Activated naive CD8-positive, alpha-beta T cell treated with anti-CD3 and anti-CD28 coated beads, Interleukin-2, amount 10 ng/mL, durations not matched to agents 7 days and 5 days (primary cell): ENCODE measurements at regions not wholly inside any gene's neighbourhood (a gene's known extent, or its start where the extent isn't known, plus 50 kb on each side); places are given as distances from the start of the nearest gene placed in this dataset.

Experiments used
- ATAC-seq: fragments of 150-1000 bp; cut with Tn5 transposase; one replicate; pipeline ENCODE4 v1.10.0; 2021; ENCODE audit warnings: low read depth, moderate library complexity
- POLR2A ChIA-PET: fragments of 350-600 bp; sonication (Branson Sonifier 250); formaldehyde crosslinking; loops from one replicate; lab custom pipeline; 2021; ENCODE audit warnings: antibody characterized with exemption; lab: Charles Lee
- DNase-seq: peaks from one replicate; pipeline ENCODE4 v3.0.0; 2021
- H3K27ac Mint-ChIP-seq: one replicate; pipeline ENCODE4 v1.8.0; 2022; ENCODE audit warnings: mild to moderate bottlenecking, mixed read lengths
- H3K27me3 Mint-ChIP-seq: one replicate; pipeline ENCODE4 v1.8.0; 2022; ENCODE audit warnings: mild to moderate bottlenecking, moderate library complexity, mixed read lengths
- H3K36me3 Mint-ChIP-seq: one replicate; pipeline ENCODE4 v1.8.0; 2021; ENCODE audit warnings: mild to moderate bottlenecking, mixed read lengths
- H3K4me1 Mint-ChIP-seq: one replicate; pipeline ENCODE4 v1.8.0; 2021; ENCODE audit warnings: mixed read lengths
- H3K4me3 Mint-ChIP-seq: one replicate; pipeline ENCODE4 v1.8.0; 2022; ENCODE audit warnings: mild to moderate bottlenecking, moderate library complexity, mixed read lengths
- H3K9me3 Mint-ChIP-seq: one replicate; pipeline ENCODE4 v1.8.0; 2021; ENCODE audit warnings: mixed read lengths

- peaks cover 44% of the 10 kb centered on the region for H3K36me3 Mint-ChIP-seq
- ATAC-seq (no peak), DNase-seq (no peak)
- peaks cover 46% of the 10 kb centered on the region for H3K9me3 Mint-ChIP-seq
- H3K27ac Mint-ChIP-seq: no peak overlapping the region
- POLR2A ChIA-PET: no interaction called here
- no peaks in the 10 kb centered on the region for H3K27me3 Mint-ChIP-seq
- H3K4me3 Mint-ChIP-seq: no peak overlapping the region
- no peaks in the 10 kb centered on the region for H3K4me1 Mint-ChIP-seq
These were observed 1436.9 kb downstream of the UQCRFS1 start for GRCh38 chr19:27776020-27776419.

GRCh38 chr19:27775395-27775794 is 1437.6 kb downstream of the UQCRFS1 start:
- Mint-ChIP-seq H3K4me1 (no peaks in the 10 kb centered on the region), H3K27ac (no peak overlapping the region), H3K4me3 (no peak overlapping the region), H3K27me3 (no peaks in the 10 kb centered on the region), H3K36me3 (peaks cover 40% of the 10 kb centered on the region), H3K9me3 (peaks cover 44% of the 10 kb centered on the region)
- ATAC-seq (no peak), DNase-seq (no peak)
- POLR2A ChIA-PET: no interaction called here

- peak; percentile 33 for DNase-seq
- Mint-ChIP-seq H3K9me3 (peaks cover 44% of the 10 kb centered on the region), H3K4me3 (no peak overlapping the region), H3K36me3 (peaks cover 39% of the 10 kb centered on the region), H3K4me1 (no peaks in the 10 kb centered on the region), H3K27ac (no peak overlapping the region), H3K27me3 (no peaks in the 10 kb centered on the region)
- POLR2A ChIA-PET: no interaction called here
- ATAC-seq: no peak
These were observed 1438.1 kb downstream of the UQCRFS1 start for GRCh38 chr19:27774827-27775226.

GRCh38 chr19:27774337-27774736 is 1438.6 kb downstream of the UQCRFS1 start:
- H3K36me3 Mint-ChIP-seq: peaks cover 38% of the 10 kb centered on the region
- H3K4me3 Mint-ChIP-seq: no peak overlapping the region
- H3K27ac Mint-ChIP-seq: no peak overlapping the region
- no peaks in the 10 kb centered on the region for H3K27me3 Mint-ChIP-seq
- no peaks in the 10 kb centered on the region for H3K4me1 Mint-ChIP-seq
- peaks cover 43% of the 10 kb centered on the region for H3K9me3 Mint-ChIP-seq
- POLR2A ChIA-PET: no interaction called here
- DNase-seq: peak; percentile 27
- no peak for ATAC-seq

- POLR2A ChIA-PET: no interaction called here
- Mint-ChIP-seq H3K4me1 (no peaks in the 10 kb centered on the region), H3K36me3 (peaks cover 30% of the 10 kb centered on the region), H3K27me3 (no peaks in the 10 kb centered on the region), H3K4me3 (no peak overlapping the region), H3K27ac (no peak overlapping the region), H3K9me3 (peaks cover 42% of the 10 kb centered on the region)
- DNase-seq (no peak), ATAC-seq (no peak)
These were observed 1439.4 kb downstream of the UQCRFS1 start for GRCh38 chr19:27773318-27774094.

GRCh38 chr19:27772059-27772458 is 1440.9 kb downstream of the UQCRFS1 start:
- H3K9me3 Mint-ChIP-seq: peaks cover 45% of the 10 kb centered on the region
- no peaks in the 10 kb centered on the region for H3K27me3 Mint-ChIP-seq
- H3K27ac Mint-ChIP-seq: no peak overlapping the region
- H3K36me3 Mint-ChIP-seq: peaks cover 27% of the 10 kb centered on the region
- no peaks in the 10 kb centered on the region for H3K4me1 Mint-ChIP-seq
- ATAC-seq (no peak), DNase-seq (no peak)
- POLR2A ChIA-PET: no interaction called here
- H3K4me3 Mint-ChIP-seq: no peak overlapping the region

- H3K4me1 Mint-ChIP-seq: no peaks in the 10 kb centered on the region
- H3K4me3 Mint-ChIP-seq: no peak overlapping the region
- POLR2A ChIA-PET: no interaction called here
- no peak overlapping the region for H3K27ac Mint-ChIP-seq
- no peaks in the 10 kb centered on the region for H3K27me3 Mint-ChIP-seq
- H3K9me3 Mint-ChIP-seq: peaks cover 45% of the 10 kb centered on the region
- DNase-seq: no peak
- ATAC-seq: no peak
- peaks cover 16% of the 10 kb centered on the region for H3K36me3 Mint-ChIP-seq
These were observed 1442.9 kb downstream of the UQCRFS1 start for GRCh38 chr19:27770095-27770494.

GRCh38 chr19:27767234-27767633 is 1445.7 kb downstream of the UQCRFS1 start:
- DNase-seq (no peak), ATAC-seq (no peak)
- POLR2A ChIA-PET: no interaction called here
- Mint-ChIP-seq H3K4me1 (no peaks in the 10 kb centered on the region), H3K36me3 (no peaks in the 10 kb centered on the region), H3K27ac (no peak overlapping the region), H3K4me3 (no peak overlapping the region), H3K9me3 (peaks cover 41% of the 10 kb centered on the region), H3K27me3 (no peaks in the 10 kb centered on the region)

- H3K27me3 Mint-ChIP-seq: no peaks in the 10 kb centered on the region
These were observed 1446.8 kb downstream of the UQCRFS1 start for GRCh38 chr19:27765912-27766725.

GRCh38 chr19:27765397-27765796 is 1447.6 kb downstream of the UQCRFS1 start:
- no peak for ATAC-seq
- H3K27me3 Mint-ChIP-seq: no peaks in the 10 kb centered on the region
- H3K4me3 Mint-ChIP-seq: no peak overlapping the region
- H3K36me3 Mint-ChIP-seq: no peaks in the 10 kb centered on the region
- DNase-seq: no peak
- H3K4me1 Mint-ChIP-seq: no peaks in the 10 kb centered on the region
- POLR2A ChIA-PET: no interaction called here
- H3K9me3 Mint-ChIP-seq: peaks cover 48% of the 10 kb centered on the region
- no peak overlapping the region for H3K27ac Mint-ChIP-seq

More at GRCh38 chr19:27765912-27766725, 1446.8 kb downstream of the UQCRFS1 start:
- Mint-ChIP-seq H3K36me3 (no peaks in the 10 kb centered on the region), H3K27ac (no peak overlapping the region), H3K4me1 (no peaks in the 10 kb centered on the region), H3K4me3 (no peak overlapping the region), H3K9me3 (peaks cover 41% of the 10 kb centered on the region)
- ATAC-seq (no peak), DNase-seq (no peak)
- POLR2A ChIA-PET: no interaction called here

GRCh38 chr19:27764186-27764804 is 1448.7 kb downstream of the UQCRFS1 start:
- POLR2A ChIA-PET: no interaction called here
- Mint-ChIP-seq H3K4me1 (no peaks in the 10 kb centered on the region), H3K9me3 (peaks cover 48% of the 10 kb centered on the region), H3K27me3 (no peaks in the 10 kb centered on the region), H3K27ac (no peak overlapping the region), H3K4me3 (no peak overlapping the region), H3K36me3 (no peaks in the 10 kb centered on the region)
- DNase-seq (no peak), ATAC-seq (no peak)

GRCh38 chr19:27762933-27763332 is 1450.0 kb downstream of the UQCRFS1 start:
- no peak for ATAC-seq
- H3K27ac Mint-ChIP-seq: no peak overlapping the region
- POLR2A ChIA-PET: no interaction called here
- peaks cover 45% of the 10 kb centered on the region for H3K9me3 Mint-ChIP-seq
- DNase-seq: no peak
- no peaks in the 10 kb centered on the region for H3K4me1 Mint-ChIP-seq
- H3K36me3 Mint-ChIP-seq: no peaks in the 10 kb centered on the region
- no peak overlapping the region for H3K4me3 Mint-ChIP-seq
- H3K27me3 Mint-ChIP-seq: no peaks in the 10 kb centered on the region

GRCh38 chr19:27759896-27760295 is 1453.1 kb downstream of the UQCRFS1 start:
- Mint-ChIP-seq H3K27ac (no peak overlapping the region), H3K9me3 (peaks cover 35% of the 10 kb centered on the region), H3K4me1 (no peaks in the 10 kb centered on the region), H3K36me3 (no peaks in the 10 kb centered on the region), H3K27me3 (no peaks in the 10 kb centered on the region), H3K4me3 (no peak overlapping the region)
- ATAC-seq (no peak), DNase-seq (no peak)
- POLR2A ChIA-PET: no interaction called here
